ENCODE measurements at regions not wholly inside any gene's neighbourhood (a gene's known extent, or its start where the extent isn't known, plus 50 kb on each side); places are given as distances from the start of the nearest gene placed in this dataset.
A peak's percentile ranks its signal among the peaks of the same experiment; 100 is the strongest.

- peak in 1 of 4 donors; percentile 3 for DNase-seq
- intact Hi-C loops (cut with DNase I): no loop called here
- no peak overlapping the region for H3K4me3 ChIP-seq
These were observed 102.3 kb downstream of the SLC25A46 start for GRCh38 chr5:110841137-110841536.

GRCh38 chr5:110842948-110843347 lies 104.1 kb downstream of the SLC25A46 start:
- no peak for ATAC-seq
- Histone ChIP-seq H3K4me1 (no peaks in the 10 kb centered on the region), H3K36me3 (no peaks in the 10 kb centered on the region), H3K9me3 (no peaks in the 10 kb centered on the region), H3K27ac (no peak overlapping the region), H3K27me3 (no peaks in the 10 kb centered on the region), H3K4me3 (no peak overlapping the region)
- intact Hi-C loops (cut with DNase I): no loop called here
- DNase-seq: no peak
- TF ChIP-seq CTCF (IDR thresholded peaks at IDR 0.05): no peak

More at GRCh38 chr5:110841137-110841536, 102.3 kb downstream of the SLC25A46 start:
- ATAC-seq: no peak
- TF ChIP-seq CTCF (IDR thresholded peaks at IDR 0.05): no peak
- Histone ChIP-seq H3K9me3 (no peaks in the 10 kb centered on the region), H3K27me3 (no peaks in the 10 kb centered on the region), H3K36me3 (no peaks in the 10 kb centered on the region), H3K27ac (no peak overlapping the region), H3K4me1 (no peaks in the 10 kb centered on the region)

- ATAC-seq (no peak), DNase-seq (no peak)
- H3K4me3 ChIP-seq: no peak overlapping the region
- no peaks in the 10 kb centered on the region for H3K27me3 ChIP-seq
- no peak for TF ChIP-seq CTCF (IDR thresholded peaks at IDR 0.05)
- no peaks in the 10 kb centered on the region for H3K36me3 ChIP-seq
- H3K27ac ChIP-seq: no peak overlapping the region
- intact Hi-C loops (cut with DNase I): no loop called here
- H3K4me1 ChIP-seq: no peaks in the 10 kb centered on the region
- peaks cover 0 to 5% of the 10 kb centered on the region in 2 donors for H3K9me3 ChIP-seq
These were observed 105.4 kb downstream of the SLC25A46 start for GRCh38 chr5:110844251-110844650.

- TF ChIP-seq CTCF (IDR thresholded peaks at IDR 0.05): no peak
- no peak for DNase-seq
- no peak for ATAC-seq
- H3K4me3 ChIP-seq: no peak overlapping the region
- intact Hi-C loops (cut with DNase I): no loop called here
- H3K36me3 ChIP-seq: no peaks in the 10 kb centered on the region
- no peak overlapping the region for H3K27ac ChIP-seq
- no peaks in the 10 kb centered on the region for H3K4me1 ChIP-seq
- H3K9me3 ChIP-seq: peaks cover 0 to 5% of the 10 kb centered on the region in 2 donors
- H3K27me3 ChIP-seq: no peaks in the 10 kb centered on the region
These were observed 107.7 kb downstream of the SLC25A46 start for GRCh38 chr5:110846398-110847001.

GRCh38 chr5:110851357-110851756 lies 112.5 kb downstream of the SLC25A46 start:
- intact Hi-C loops (cut with DNase I): no loop called here
- Histone ChIP-seq H3K9me3 (peaks cover 0 to 5% of the 10 kb centered on the region in 2 donors), H3K27ac (no peak overlapping the region), H3K4me1 (no peaks in the 10 kb centered on the region), H3K27me3 (no peaks in the 10 kb centered on the region), H3K36me3 (no peaks in the 10 kb centered on the region), H3K4me3 (no peak overlapping the region)
- no peak for ATAC-seq
- DNase-seq: no peak
- no peak for TF ChIP-seq CTCF (IDR thresholded peaks at IDR 0.05)

All from left lung (tissue), 4 donors.